ENCODE measurements at regions not wholly inside any gene's neighbourhood (a gene's known extent, or its start where the extent isn't known, plus 50 kb on each side); places are given as distances from the start of the nearest gene placed in this dataset.

GRCh38 chr7:46738796-46739195 lies 817.7 kb upstream of the IGFBP3 start:
- TF ChIP-seq CTCF (IDR thresholded peaks at IDR 0.05) (no peak), POLR2A (IDR thresholded peaks at IDR 0.05) (no peak)

Measured in heart left ventricle (tissue), 13 donors.